ENCODE measurements at regions not wholly inside any gene's neighbourhood (a gene's known extent, or its start where the extent isn't known, plus 50 kb on each side); places are given as distances from the start of the nearest gene placed in this dataset.

DNA sequence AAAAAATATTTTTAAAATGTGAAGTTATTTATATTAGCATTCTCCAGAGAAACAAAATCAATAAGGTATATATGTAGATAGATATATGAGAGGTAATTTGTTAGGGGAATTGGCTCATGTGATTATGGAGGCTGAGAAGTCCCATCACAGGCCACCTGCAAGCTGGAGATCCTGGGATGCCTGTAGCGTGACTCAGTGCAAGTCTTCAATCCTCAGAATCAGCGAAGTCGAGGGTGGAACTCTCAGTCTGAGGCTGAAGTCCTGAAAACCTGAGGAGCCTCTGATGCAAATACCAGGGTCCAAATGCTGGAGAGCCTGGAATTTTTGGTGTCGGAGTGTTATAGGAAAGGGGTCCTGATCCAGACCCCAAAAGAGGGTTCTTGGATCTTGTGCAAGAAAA is 658.5 kb downstream of the USP25 start:
- DNase-seq (ENCODE audit: low read depth in 2 of 2): no peak
- TF ChIP-seq, protein P1, sequence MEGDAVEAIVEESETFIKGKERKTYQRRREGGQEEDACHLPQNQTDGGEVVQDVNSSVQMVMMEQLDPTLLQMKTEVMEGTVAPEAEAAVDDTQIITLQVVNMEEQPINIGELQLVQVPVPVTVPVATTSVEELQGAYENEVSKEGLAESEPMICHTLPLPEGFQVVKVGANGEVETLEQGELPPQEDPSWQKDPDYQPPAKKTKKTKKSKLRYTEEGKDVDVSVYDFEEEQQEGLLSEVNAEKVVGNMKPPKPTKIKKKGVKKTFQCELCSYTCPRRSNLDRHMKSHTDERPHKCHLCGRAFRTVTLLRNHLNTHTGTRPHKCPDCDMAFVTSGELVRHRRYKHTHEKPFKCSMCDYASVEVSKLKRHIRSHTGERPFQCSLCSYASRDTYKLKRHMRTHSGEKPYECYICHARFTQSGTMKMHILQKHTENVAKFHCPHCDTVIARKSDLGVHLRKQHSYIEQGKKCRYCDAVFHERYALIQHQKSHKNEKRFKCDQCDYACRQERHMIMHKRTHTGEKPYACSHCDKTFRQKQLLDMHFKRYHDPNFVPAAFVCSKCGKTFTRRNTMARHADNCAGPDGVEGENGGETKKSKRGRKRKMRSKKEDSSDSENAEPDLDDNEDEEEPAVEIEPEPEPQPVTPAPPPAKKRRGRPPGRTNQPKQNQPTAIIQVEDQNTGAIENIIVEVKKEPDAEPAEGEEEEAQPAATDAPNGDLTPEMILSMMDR (IDR thresholded peaks at IDR 0.05; ENCODE audit: low read depth, low read length): no peak
- H3K4me3 ChIP-seq (replicated peaks in 1 of 2; ENCODE audit: low read depth in 2 of 2, low read length in 2 of 2): no peak overlapping the region

DNA sequence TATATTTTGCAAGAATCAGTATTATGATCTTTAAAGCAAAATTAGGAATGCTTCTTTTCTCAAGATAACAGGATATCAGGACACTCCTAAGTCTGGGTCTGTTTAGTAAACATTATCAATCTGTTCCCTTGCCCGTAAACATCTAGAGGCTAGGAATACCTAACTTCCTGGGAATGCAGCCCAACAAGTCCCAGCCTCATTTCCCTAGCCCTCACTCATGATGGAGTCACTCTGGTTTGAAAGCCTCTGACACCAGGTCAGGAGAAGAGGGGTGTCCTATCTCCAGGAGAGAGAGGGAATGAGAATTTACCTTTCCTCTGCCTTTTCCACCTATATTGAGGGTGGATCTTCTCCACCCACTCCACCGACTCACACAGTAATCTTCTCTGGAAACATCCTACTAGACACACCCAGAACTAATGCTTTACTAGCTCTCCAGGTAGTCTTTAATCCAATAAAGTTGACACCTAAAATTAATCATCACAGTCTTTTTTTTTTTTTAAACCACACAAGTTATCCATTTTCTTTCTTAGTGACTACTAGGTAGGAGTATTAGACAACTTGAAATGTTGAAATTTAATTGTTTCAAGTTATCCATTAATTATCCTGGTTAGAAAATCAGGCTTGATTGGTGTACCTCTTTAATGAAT is 659.3 kb downstream of the USP25 start:
- H3K4me3 ChIP-seq (replicated peaks in 1 of 2; ENCODE audit: low read depth in 2 of 2, low read length in 2 of 2): no peak overlapping the region
- no peak for DNase-seq (ENCODE audit: low read depth in 2 of 2)
- TF ChIP-seq, protein P1 (IDR thresholded peaks at IDR 0.05; ENCODE audit: low read depth, low read length): no peak

DNA sequence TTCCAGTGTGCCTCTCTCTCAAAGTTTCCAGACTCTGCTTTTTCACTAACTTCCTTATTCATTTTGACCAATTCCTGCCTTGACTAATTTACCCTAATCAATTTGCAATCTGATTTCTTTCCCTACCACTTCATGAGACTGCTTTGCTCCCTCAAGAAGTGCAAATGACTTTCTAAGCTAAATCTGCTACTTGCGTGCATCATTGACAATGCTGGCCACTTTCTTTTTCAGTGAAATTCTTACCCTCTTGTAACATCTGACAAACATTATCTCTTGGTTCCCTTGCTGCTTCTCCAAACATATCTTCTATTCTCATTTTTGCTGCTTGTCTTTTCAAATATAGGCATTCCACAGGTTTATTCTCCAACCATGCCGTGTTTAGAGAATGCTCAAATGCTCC is 659.9 kb downstream of the USP25 start:
- TF ChIP-seq, protein P1 (IDR thresholded peaks at IDR 0.05; ENCODE audit: low read depth, low read length): no peak
- no peak overlapping the region for H3K4me3 ChIP-seq (replicated peaks in 1 of 2; ENCODE audit: low read depth in 2 of 2, low read length in 2 of 2)
- no peak for DNase-seq (ENCODE audit: low read depth in 2 of 2)

DNA sequence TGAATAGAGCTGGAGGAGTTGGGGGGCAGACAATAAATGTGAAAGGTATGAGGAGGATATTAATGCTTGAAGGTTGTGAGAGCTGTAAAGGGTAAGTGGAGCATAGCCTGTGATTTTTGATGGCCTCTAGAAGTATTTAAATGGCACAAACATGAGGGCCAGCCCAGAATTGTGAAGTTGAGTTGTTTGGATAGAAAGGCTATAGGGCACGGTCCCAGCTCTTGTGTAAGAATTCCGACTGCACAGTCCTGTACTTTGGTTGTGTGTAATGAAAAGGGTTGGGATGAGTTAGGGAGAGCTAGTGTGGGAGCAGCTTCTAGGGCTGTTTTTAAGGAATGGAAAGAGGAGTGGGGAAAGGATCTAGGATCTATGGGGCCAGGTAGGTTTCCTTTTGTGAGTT is 665.5 kb downstream of the USP25 start:
- DNase-seq (ENCODE audit: low read depth in 2 of 2): no peak
- no peak overlapping the region for H3K4me3 ChIP-seq (replicated peaks in 1 of 2; ENCODE audit: low read depth in 2 of 2, low read length in 2 of 2)
- TF ChIP-seq, protein P1 (IDR thresholded peaks at IDR 0.05; ENCODE audit: low read depth, low read length): no peak

DNA sequence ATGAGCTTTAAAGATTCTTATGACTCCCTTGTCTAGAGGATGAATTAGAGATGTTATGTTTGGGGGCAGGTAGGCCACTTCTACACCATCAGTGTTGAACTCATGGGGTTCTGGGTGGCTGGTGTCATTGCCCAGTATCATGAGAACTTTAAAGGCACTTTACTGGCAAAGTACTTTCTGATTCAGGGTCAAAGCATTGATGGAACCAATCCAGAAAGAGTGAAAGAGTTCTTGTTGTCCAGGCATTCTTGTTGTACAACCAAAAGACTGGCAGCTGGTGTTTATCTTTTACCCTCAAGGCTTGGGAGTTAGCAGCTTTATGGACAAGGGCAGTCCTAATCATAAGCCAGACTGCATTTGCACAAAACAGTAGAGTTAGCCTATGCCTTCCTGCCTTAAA is 673.0 kb downstream of the USP25 start:
- peak in 1 of 2 donors; percentile 42 for DNase-seq (ENCODE audit: low read depth in 2 of 2)
- H3K4me3 ChIP-seq (replicated peaks in 1 of 2; ENCODE audit: low read depth in 2 of 2, low read length in 2 of 2): no peak overlapping the region

DNA sequence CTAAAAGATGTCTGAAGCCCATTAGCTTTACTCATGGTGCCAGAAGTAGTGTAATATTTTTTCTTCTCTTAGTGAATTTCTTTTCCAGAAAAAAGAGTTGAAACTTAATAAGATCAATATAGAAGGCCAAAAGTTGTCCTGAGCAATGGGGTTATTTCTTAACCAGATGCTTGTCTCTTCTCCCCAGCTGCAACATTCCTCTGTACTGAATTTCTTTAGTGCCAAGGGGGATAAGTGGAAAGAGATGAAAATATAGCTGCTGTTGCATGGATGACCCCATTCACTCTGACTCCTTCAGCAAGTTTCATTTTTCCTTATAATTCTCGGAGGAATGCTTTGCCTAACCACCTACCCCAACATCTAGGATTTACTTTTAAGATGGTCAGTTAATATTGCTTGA is 675.0 kb downstream of the USP25 start:
- no peak overlapping the region for H3K4me3 ChIP-seq (replicated peaks in 1 of 2; ENCODE audit: low read depth in 2 of 2, low read length in 2 of 2)
- TF ChIP-seq, protein P1 (IDR thresholded peaks at IDR 0.05; ENCODE audit: low read depth, low read length): no peak
- peak in 1 of 2 donors; percentile 5 for DNase-seq (ENCODE audit: low read depth in 2 of 2)

More for the DNA sequence above, 673.0 kb downstream of the USP25 start:
- TF ChIP-seq, protein P1 (IDR thresholded peaks at IDR 0.05; ENCODE audit: low read depth, low read length): no peak

DNA sequence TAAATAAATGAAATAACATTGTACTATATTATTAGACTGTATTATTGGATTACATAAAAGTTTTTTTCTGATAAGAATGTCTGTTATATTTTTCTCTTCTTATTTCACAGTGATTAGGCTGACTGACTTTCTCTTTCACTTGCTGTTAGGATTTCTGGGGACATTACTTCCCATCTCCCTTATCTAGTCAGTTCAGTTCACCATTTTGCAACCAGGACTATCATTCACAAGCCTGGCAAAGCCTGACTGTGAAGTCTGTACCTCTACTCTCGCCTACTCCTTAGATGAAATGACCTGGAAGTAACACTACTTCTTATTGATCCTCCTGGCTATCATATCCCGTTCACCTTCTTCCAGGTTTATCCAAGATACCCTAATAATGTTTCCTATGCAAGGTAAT is 676.6 kb downstream of the USP25 start:
- TF ChIP-seq, protein P1 (IDR thresholded peaks at IDR 0.05; ENCODE audit: low read depth, low read length): no peak
- DNase-seq (ENCODE audit: low read depth in 2 of 2): no peak
- H3K4me3 ChIP-seq (replicated peaks in 1 of 2; ENCODE audit: low read depth in 2 of 2, low read length in 2 of 2): no peak overlapping the region
